SK-N-SH (cell line): ENCODE measurements at regions not wholly inside any gene's neighbourhood (a gene's known extent, or its start where the extent isn't known, plus 50 kb on each side); places are given as distances from the start of the nearest gene placed in this dataset.

Experiments
- CTCF ChIA-PET: fragments of 300-600, 350-600 bp; formaldehyde crosslinking; extraction: SDS; loops from one replicate; lab custom pipeline; 2021; lab: Yijun Ruan, JAX
- POLR2A ChIA-PET: fragments of 350-600 bp; sonication (Branson Sonifier 250); formaldehyde crosslinking; extraction: SDS; loops from one replicate; lab custom pipeline; 2020; ENCODE audit warnings: antibody characterized with exemption, inconsistent platforms; lab: Yijun Ruan, JAX
- DNase-seq: peaks from one replicate; pipeline ENCODE4 v3.0.0; 2012
- H2AFZ ChIP-seq: fragments of 200-600 bp; sonication (generic); 2 replicates; pipeline ENCODE4 v1.8.1; 2016; ENCODE audit warnings: antibody characterized with exemption, mild to moderate bottlenecking, low read depth
- H3F3A ChIP-seq: fragments of 200-600 bp; sonication (generic); replicated peaks from 2 replicates; pipeline ENCODE3; 2016; ENCODE audit warnings: antibody characterized with exemption, mild to moderate bottlenecking; ENCODE audit not compliant: insufficient read depth
- H3K27ac ChIP-seq, 2 experiments: fragments of 200-500 bp in 1 of 2; fragments of 200-600 bp in 1 of 2; sonication (Bioruptor generic) in 1 of 2; sonication (generic), shearing (Covaris generic) in 1 of 2; 2 replicates each; pipeline versions ENCODE4 v1.5.1 to v1.6.1; 2014 to 2016; ENCODE audit warnings: low read depth in 2 of 2, inconsistent platforms in 1 of 2, low read length in 1 of 2, mild to moderate bottlenecking in 1 of 2, mixed read lengths in 1 of 2
- H3K27me3 ChIP-seq: fragments of 200-600 bp; sonication (generic), shearing (Covaris generic); 2 replicates; pipeline ENCODE4 v1.6.1; 2016; ENCODE audit warnings: mixed run types; ENCODE audit not compliant: insufficient read depth
- H3K36me3 ChIP-seq, 2 experiments: fragments of 200-500 bp in 1 of 2; fragments of 200-600 bp in 1 of 2; sonication (Bioruptor generic) in 1 of 2; sonication (generic) in 1 of 2; replicated peaks in 1 of 2; 2 replicates each; pipeline versions ENCODE3 to v1.5.1; 2014 to 2016; ENCODE audit warnings: low read length in 1 of 2, mild to moderate bottlenecking in 1 of 2; ENCODE audit not compliant: insufficient read depth in 2 of 2, control insufficient read depth in 1 of 2
- H3K4me1 ChIP-seq, 2 experiments: fragments of 200-500 bp in 1 of 2; fragments of 200-600 bp in 1 of 2; sonication (Bioruptor generic) in 1 of 2; sonication (generic), shearing (Covaris generic) in 1 of 2; 2 replicates each; pipeline versions ENCODE4 v1.5.1 to v1.6.1; 2014 to 2016; ENCODE audit warnings: low read depth in 1 of 2, low read length in 1 of 2, mixed run types in 1 of 2; ENCODE audit not compliant: insufficient read depth in 2 of 2, control insufficient read depth in 1 of 2
- H3K4me2 ChIP-seq: fragments of 200-600 bp; sonication (generic), shearing (Covaris generic); 2 replicates; pipeline ENCODE4 v1.6.1; 2017; ENCODE audit warnings: mixed run types
- H3K4me3 ChIP-seq, 2 experiments: fragments of 200-500 bp in 1 of 2; fragments of 200-600 bp in 1 of 2; sonication (Bioruptor generic) in 1 of 2; sonication (generic), shearing (Covaris generic) in 1 of 2; 2 replicates each; pipeline versions ENCODE4 v1.5.1 to v1.8.1; 2014 to 2016; ENCODE audit warnings: low read depth in 2 of 2, inconsistent platforms in 1 of 2, low read length in 1 of 2, mild to moderate bottlenecking in 1 of 2, mixed read lengths in 1 of 2, moderate library complexity in 1 of 2
- H3K79me2 ChIP-seq: fragments of 200-600 bp; sonication (generic); 2 replicates; pipeline ENCODE4 v1.8.1; 2017; ENCODE audit warnings: mild to moderate bottlenecking; ENCODE audit not compliant: insufficient read depth
- H3K9ac ChIP-seq: fragments of 200-600 bp; sonication (generic); 2 replicates; pipeline ENCODE4 v1.6.1; 2017; ENCODE audit warnings: mixed run types
- H3K9me2 ChIP-seq: fragments of 200-600 bp; sonication (generic); 2 replicates; pipeline ENCODE4 v1.6.1; 2017; ENCODE audit warnings: mixed run types
- H3K9me3 ChIP-seq: fragments of 200-600 bp; sonication (generic); 2 replicates; pipeline ENCODE4 v1.6.1; 2017; ENCODE audit warnings: mixed run types, mild to moderate bottlenecking, moderate library complexity
- H4K20me1 ChIP-seq: fragments of 200-600 bp; sonication (generic); 2 replicates; pipeline ENCODE4 v1.6.1; 2017; ENCODE audit warnings: mild to moderate bottlenecking, mixed run types; ENCODE audit not compliant: insufficient read depth
- CTCF ChIP-seq: fragments of 200-600 bp; sonication (generic); IDR thresholded peaks from 2 replicates; pipeline ENCODE4 v1.6.1; 2017; ENCODE audit warnings: antibody characterized with exemption, mild to moderate bottlenecking, moderate library complexity
- ELF1 ChIP-seq: IDR thresholded peaks from 2 replicates; pipeline ENCODE4 v1.4.0; 2012
- FOXJ3 ChIP-seq: sonication (generic); formaldehyde crosslinking; IDR thresholded peaks from 2 replicates; pipeline ENCODE4 v1.5.1; 2020; ENCODE audit warnings: mild to moderate bottlenecking, missing genetic modification reagents
- GABPA ChIP-seq: IDR thresholded peaks from 2 replicates; pipeline ENCODE4 v1.4.0; 2012; ENCODE audit warnings: low read depth, mild to moderate bottlenecking
- IRF3 ChIP-seq: fragments of 150-350 bp; IDR thresholded peaks from 2 replicates; pipeline ENCODE4 v1.6.1; 2016; ENCODE audit warnings: mild to moderate bottlenecking, low read depth, low read length
- JUND ChIP-seq: IDR thresholded peaks from 2 replicates; pipeline ENCODE4 v1.4.0; 2012
- PBX3 ChIP-seq: IDR thresholded peaks from 2 replicates; pipeline ENCODE4; 2012
- RFX5 ChIP-seq: IDR thresholded peaks from 2 replicates; pipeline ENCODE4 v1.6.1; 2012; ENCODE audit warnings: mild to moderate bottlenecking, improper control_type of control experiment, low read length
- RXRA ChIP-seq: IDR thresholded peaks from 2 replicates; pipeline ENCODE4 v1.4.0; 2012; ENCODE audit warnings: low read depth, mild to moderate bottlenecking, borderline replicate concordance
- SIN3A ChIP-seq: IDR thresholded peaks from 2 replicates; pipeline ENCODE4 v1.6.1; 2012; ENCODE audit warnings: low read depth, mild to moderate bottlenecking, low read length, moderate library complexity, borderline replicate concordance
- SMC3 ChIP-seq: IDR thresholded peaks from 2 replicates; pipeline ENCODE4 v1.6.1; 2012; ENCODE audit warnings: low read depth, low read length, improper control_type of control experiment
- TAF1 ChIP-seq: IDR thresholded peaks from 2 replicates; pipeline ENCODE4 v1.6.1; 2012; ENCODE audit warnings: low read depth, mild to moderate bottlenecking, low read length, moderate library complexity, borderline replicate concordance
- USF1 ChIP-seq: IDR thresholded peaks from 2 replicates; pipeline ENCODE4 v1.4.0; 2012; ENCODE audit warnings: low read depth, borderline replicate concordance
- WGBS: methylation state at CpG from one replicate; pipeline ENCODE4 v1.1.6; 2017; ENCODE audit warnings: low lambda C conversion rate; 5-methylcytosine and 5-hydroxymethylcytosine counted together

- Histone ChIP-seq H3K4me2 (no peak overlapping the region), H3K27ac (no peak overlapping the region), H3K36me3 (no peaks in the 10 kb centered on the region), H3K9ac (no peak overlapping the region), H3K27me3 (peaks cover 75% of the 10 kb centered on the region), H3K79me2 (no peaks in the 10 kb centered on the region), H3F3A (no peaks in the 10 kb centered on the region), H4K20me1 (no peaks in the 10 kb centered on the region), H3K4me3 (no peak overlapping the region), H3K9me2 (no peaks in the 10 kb centered on the region), H2AFZ (no peak overlapping the region), H3K9me3 (no peaks in the 10 kb centered on the region), H3K4me1 (no peaks in the 10 kb centered on the region)
- WGBS, result 46% methylated on average over 2 of the region's 6 CpGs
- POLR2A ChIA-PET, result no interaction called here
- TF ChIP-seq PBX3, result no peak
- no peak for TF ChIP-seq JUND
- TF ChIP-seq TAF1, result no peak
- no peak for DNase-seq
- CTCF ChIA-PET, result no interaction called here
These were observed 136.7 kb downstream of the SOX1 start for GRCh38 chr13:112203614-112204013.

- Histone ChIP-seq H2AFZ (no peak overlapping the region), H4K20me1 (no peaks in the 10 kb centered on the region), H3K4me3 (no peak overlapping the region), H3K9ac (no peak overlapping the region), H3F3A (no peaks in the 10 kb centered on the region), H3K27me3 (peaks cover 75% of the 10 kb centered on the region), H3K79me2 (no peaks in the 10 kb centered on the region), H3K9me2 (no peaks in the 10 kb centered on the region), H3K36me3 (no peaks in the 10 kb centered on the region), H3K27ac (no peak overlapping the region), H3K4me1 (no peaks in the 10 kb centered on the region), H3K9me3 (no peaks in the 10 kb centered on the region), H3K4me2 (no peak overlapping the region)
- CTCF ChIA-PET, result interaction anchor here (1.1 kb wide), 1 partner anchor 239 kb away, joined by 4 read pairs; no protein-coding TSS in a partner anchor
- 6% methylated on average over 28 of the region's 33 CpGs for WGBS
- POLR2A ChIA-PET, result no interaction called here
- TF ChIP-seq SMC3, result no peak
- no peak for TF ChIP-seq RXRA
- TF ChIP-seq RFX5, result no peak
- TF ChIP-seq USF1, result no peak
- TF ChIP-seq GABPA, result no peak
- no peak for DNase-seq
These were observed 137.7 kb downstream of the SOX1 start for GRCh38 chr13:112204346-112205327.

- Histone ChIP-seq H2AFZ (no peak overlapping the region), H3K27ac (no peak overlapping the region), H3K27me3 (peaks cover 65% of the 10 kb centered on the region), H3K4me2 (no peak overlapping the region), H3K9me2 (no peaks in the 10 kb centered on the region), H3K4me1 (no peaks in the 10 kb centered on the region), H3K9ac (no peak overlapping the region), H3K9me3 (no peaks in the 10 kb centered on the region), H3K79me2 (no peaks in the 10 kb centered on the region), H3K4me3 (no peak overlapping the region), H4K20me1 (no peaks in the 10 kb centered on the region), H3F3A (no peaks in the 10 kb centered on the region), H3K36me3 (no peaks in the 10 kb centered on the region)
- DNase-seq, result no peak
- 5% methylated on average over 11 of the region's 12 CpGs for WGBS
- CTCF ChIA-PET, result no interaction called here
- POLR2A ChIA-PET, result no interaction called here
- TF ChIP-seq IRF3 (no peak), FOXJ3 (CRISPR knock-in tag) (no peak), SIN3A (no peak), ELF1 (no peak), CTCF (no peak)
These were observed 139.0 kb downstream of the SOX1 start for GRCh38 chr13:112205990-112206389.
